HepG2 (cell line): ENCODE measurements at regions not wholly inside any gene's neighbourhood (a gene's known extent, or its start where the extent isn't known, plus 50 kb on each side); places are given as distances from the start of the nearest gene placed in this dataset.

Source experiments
- ATAC-seq: fragments of 200-7000 bp; cut with Tn5 transposase; 3 replicates; pipeline ENCODE4 v1.9.1; 2020; ENCODE audit warnings: mild to moderate bottlenecking, moderate library complexity
- BruUV-seq: library from RNA; stranded (reverse); fragments of 400-500 nt; replicated peaks from 2 replicates; lab custom pipeline; 2021; lab: Mats Ljungman, UMichigan
- CTCF ChIA-PET: fragments of 300-600 bp; formaldehyde crosslinking; extraction: SDS; loops from one replicate; lab custom pipeline; 2021; ENCODE audit warnings: low total read pairs, inconsistent platforms, low intra/inter-chr PET ratio; lab: Yijun Ruan, JAX
- POLR2A ChIA-PET: fragments of 350-600 bp; sonication (Branson Sonifier 250); formaldehyde crosslinking; loops from one replicate; lab custom pipeline; 2020; ENCODE audit warnings: antibody characterized with exemption, inconsistent platforms; lab: Yijun Ruan, JAX
- DNase-seq: peaks from one replicate; pipeline ENCODE4 v3.0.0-alpha.2; 2015; ENCODE audit warnings: low spot score
- FAIRE-seq: peaks from 3 replicates; lab custom pipeline; 2011; peaks lifted over from hg19 to GRCh38; lab: Jason Lieb, UNC
- H2AFZ ChIP-seq: one replicate; pipeline ENCODE4 v1.6.1; 2011; ENCODE audit warnings: low read length, inconsistent platforms
- H3K27ac ChIP-seq: fragments of 300-600 bp; 3 replicates; pipeline ENCODE4 v1.8.0; 2011; ENCODE audit warnings: mixed run types, mild to moderate bottlenecking, mixed read lengths, low read length, inconsistent platforms; ENCODE audit not compliant: insufficient read depth; ENCODE audit errors: extremely low read length
- H3K27me3 ChIP-seq, 2 experiments: fragments of 200-600 bp in 1 of 2; 2 replicates in 1 of 2; 3 replicates in 1 of 2; pipeline versions ENCODE4 v1.6.0 to v1.8.0; 2011; ENCODE audit warnings: low read length in 2 of 2, mild to moderate bottlenecking in 2 of 2, moderate library complexity in 2 of 2, inconsistent platforms in 1 of 2; ENCODE audit not compliant: insufficient read depth in 2 of 2, control insufficient read depth in 1 of 2
- H3K36me3 ChIP-seq, 2 experiments: fragments of 200-600 bp in 1 of 2; replicated peaks in 1 of 2; 2 replicates in 1 of 2; 3 replicates in 1 of 2; pipeline versions ENCODE4 v1.5.1 to v1.8.0; 2011; ENCODE audit warnings: low read length in 2 of 2, inconsistent platforms in 1 of 2; ENCODE audit not compliant: insufficient read depth in 2 of 2, control insufficient read depth in 1 of 2
- H3K4me1 ChIP-seq: 2 replicates; pipeline ENCODE4 v1.5.1; 2012; ENCODE audit warnings: low read length, inconsistent platforms; ENCODE audit not compliant: insufficient read depth
- H3K4me2 ChIP-seq: 2 replicates; pipeline ENCODE4 v1.6.0; 2011; ENCODE audit warnings: low read depth, low read length, inconsistent platforms
- H3K4me3 ChIP-seq, 3 experiments: fragments of 200-600 bp in 1 of 3; sonication (generic), shearing (Covaris generic) in 1 of 3; replicated peaks in 1 of 3; 2 replicates each; pipeline ENCODE4 v1.5.1; 2011 to 2016; ENCODE audit warnings: low read length in 3 of 3, inconsistent platforms in 2 of 3, low read depth in 2 of 3, mild to moderate bottlenecking in 2 of 3, control low read depth in 1 of 3, mixed read lengths in 1 of 3; ENCODE audit not compliant: insufficient read depth in 1 of 3
- H3K79me2 ChIP-seq: one replicate; pipeline ENCODE4 v1.6.1; 2011; ENCODE audit warnings: low read length, inconsistent platforms; ENCODE audit not compliant: insufficient read depth
- H3K9ac ChIP-seq: 2 replicates; pipeline ENCODE4 v1.6.0; 2011; ENCODE audit warnings: mild to moderate bottlenecking, low read depth, low read length, inconsistent platforms; ENCODE audit not compliant: insufficient read depth
- H3K9me3 ChIP-seq: 2 replicates; pipeline ENCODE4 v1.5.1; 2012; ENCODE audit warnings: mild to moderate bottlenecking, low read length
- H4K20me1 ChIP-seq: 2 replicates; pipeline ENCODE4 v1.6.0; 2011; ENCODE audit warnings: inconsistent platforms, mild to moderate bottlenecking, low read length, moderate library complexity; ENCODE audit not compliant: insufficient read depth
- ATF1 ChIP-seq: IDR thresholded peaks from 2 replicates; pipeline ENCODE4 v1.6.1; 2016; ENCODE audit warnings: mild to moderate bottlenecking, control low read depth
- CREM ChIP-seq, 2 experiments: sonication (generic) in 1 of 2; formaldehyde crosslinking in 1 of 2; IDR thresholded peaks; 2 replicates each; pipeline versions ENCODE4 v1.4.0 to v1.6.1; 2016 to 2020; ENCODE audit warnings: antibody characterized with exemption in 1 of 2, mild to moderate bottlenecking in 1 of 2, missing genetic modification reagents in 1 of 2
- PHF20 ChIP-seq: sonication (generic); formaldehyde crosslinking; IDR thresholded peaks from 2 replicates; pipeline ENCODE4 v1.5.0; 2020; ENCODE audit warnings: mild to moderate bottlenecking, missing genetic modification reagents
- TFDP2 ChIP-seq: sonication (generic); formaldehyde crosslinking; IDR thresholded peaks from 2 replicates; pipeline ENCODE4 v1.4.0; 2020; ENCODE audit warnings: missing genetic modification reagents
- ZNF282 ChIP-seq: fragments of 450-650 bp; IDR thresholded peaks from 2 replicates; pipeline ENCODE4 v1.6.1; 2018; ENCODE audit not compliant: partially characterized antibody
- ZNF292 ChIP-seq: sonication (generic); formaldehyde crosslinking; IDR thresholded peaks from 2 replicates; pipeline ENCODE4 v1.8.1; 2022; ENCODE audit warnings: mild to moderate bottlenecking, low read depth, missing genetic modification reagents, borderline replicate concordance
- ZNF326 ChIP-seq: sonication (generic); formaldehyde crosslinking; IDR thresholded peaks from 2 replicates; pipeline ENCODE4 v1.4.0; 2020; ENCODE audit warnings: missing genetic modification reagents, borderline replicate concordance
- ZNF558 ChIP-seq: sonication (generic); formaldehyde crosslinking; IDR thresholded peaks from 2 replicates; pipeline ENCODE4 v1.9.0; 2022; ENCODE audit warnings: mild to moderate bottlenecking, missing genetic modification reagents, borderline replicate concordance
- ZNF773 ChIP-seq: sonication (generic); formaldehyde crosslinking; IDR thresholded peaks from 2 replicates; pipeline ENCODE4 v1.4.0; 2020; ENCODE audit warnings: missing genetic modification reagents, borderline replicate concordance
- ZNF790 ChIP-seq: sonication (generic); formaldehyde crosslinking; IDR thresholded peaks from 2 replicates; pipeline ENCODE4 v1.8.0; 2022; ENCODE audit warnings: missing genetic modification reagents, mild to moderate bottlenecking, borderline replicate concordance
- ZNF879 ChIP-seq: sonication (generic); formaldehyde crosslinking; IDR thresholded peaks from 2 replicates; pipeline ENCODE4 v1.8.1; 2023; ENCODE audit warnings: missing genetic modification reagents
- WGBS: methylation state at CpG from one replicate; pipeline ENCODE4 v1.1.6; 2017; ENCODE audit warnings: low lambda C conversion rate; 5-methylcytosine and 5-hydroxymethylcytosine counted together
- in situ Hi-C: cut with HindIII; loops from 2 replicates; pipeline ENCODE4 v1.10.0; 2017; ENCODE audit warnings: low pct_unique_long_range_greater_than_20kb; ENCODE audit not compliant: extremely low pct_ligation_motif_present
- intact Hi-C: fragments of 100-400 bp; cut with micrococcal nuclease; formaldehyde crosslinking; loops from one replicate; pipeline ENCODE4 v1.10.0; 2022; ENCODE audit not compliant: unreplicated experiment

DNA sequence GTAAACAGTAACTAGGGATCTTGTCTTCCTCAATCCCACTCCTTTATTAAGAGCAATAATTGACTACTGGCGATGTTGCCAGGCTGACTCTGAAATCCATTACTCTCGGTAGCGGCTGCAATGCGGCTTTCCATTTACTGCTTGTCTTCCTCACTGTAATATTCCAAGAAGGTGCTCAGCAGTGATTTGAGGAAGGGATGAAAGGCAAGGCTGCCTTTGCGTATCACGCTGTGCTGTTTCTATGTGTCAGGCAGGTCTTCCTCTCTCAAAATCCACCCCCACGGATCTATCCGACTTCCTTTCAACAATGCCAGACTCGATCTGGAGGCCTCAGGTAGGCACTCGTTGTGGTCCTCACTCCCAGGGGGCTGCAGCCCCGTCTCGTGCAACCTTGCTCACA, 261.4 kb upstream of the CDH4 start:
- Histone ChIP-seq H2AFZ (no peak overlapping the region), H3K9ac (no peak overlapping the region), H3K4me1 (no peaks in the 10 kb centered on the region), H3K79me2 (no peaks in the 10 kb centered on the region), H4K20me1 (no peaks in the 10 kb centered on the region), H3K4me2 (no peak overlapping the region), H3K27me3 (peaks cover 1 to 23% of the 10 kb centered on the region in 2 experiments; a peak in 2 of 5 replicates), H3K9me3 (no peaks in the 10 kb centered on the region)
- ChIA-PET CTCF (no interaction called here), POLR2A (no interaction called here)
- 14% methylated on average over 12 of the region's 12 CpGs for WGBS
- DNase-seq = no peak
- TF ChIP-seq ZNF773 (no peak), CREM (IDR thresholded peaks at IDR 0.05) (no peak), CREM (CRISPR knock-in tag; IDR thresholded peaks at IDR 0.05) (no peak), PHF20 (CRISPR knock-in tag) (no peak), ATF1 (CRISPR knock-in tag) (no peak), ZNF326 (CRISPR knock-in tag) (no peak), ZNF879 (no peak), ZNF292 (CRISPR knock-in tag) (no peak), ZNF558 (CRISPR knock-in tag) (no peak), ZNF790 (CRISPR knock-in tag) (no peak), TFDP2 (CRISPR knock-in tag) (no peak), ZNF282 (no peak)
- TF ChIP-seq, all 625 proteins: peak for 0
- intact Hi-C loops = no loop called here
- no peak overlapping the region for H3K27ac ChIP-seq
- in situ Hi-C loops = no loop called here
- H3K4me3 ChIP-seq = no peak overlapping the region
- ATAC-seq (no peak), FAIRE-seq (no peak)
- no TSS peak for BruUV-seq
- no peaks in the 10 kb centered on the region for H3K36me3 ChIP-seq
